H1 (cell line): ENCODE measurements at regions not wholly inside any gene's neighbourhood (a gene's known extent, or its start where the extent isn't known, plus 50 kb on each side); places are given as distances from the start of the nearest gene placed in this dataset.

Source experiments
- CTCF ChIA-PET: fragments of 300-600 bp; sonication (Branson Sonifier 250); formaldehyde crosslinking; loops from one replicate; lab custom pipeline; 2021; ENCODE audit not compliant: partially characterized antibody; lab: Charles Lee
- POLR2A ChIA-PET: fragments of 300-600 bp; sonication (Branson Sonifier 250); formaldehyde crosslinking; loops from one replicate; lab custom pipeline; 2021; ENCODE audit warnings: inconsistent platforms; ENCODE audit not compliant: partially characterized antibody; lab: Charles Lee
- DNase-seq, 2 experiments: peaks; one replicate each; pipeline versions ENCODE4 v3.0.0 to v3.0.0-alpha.2; 2010 to 2022; ENCODE audit warnings: low spot score in 2 of 2, low read depth in 1 of 2, mixed read lengths in 1 of 2
- FAIRE-seq: peaks from 2 replicates; lab custom pipeline; 2011; peaks lifted over from hg19 to GRCh38; lab: Jason Lieb, UNC
- H2AFZ ChIP-seq: 2 replicates; pipeline ENCODE4 v1.8.1; 2012; ENCODE audit warnings: low read length, inconsistent platforms
- H2AK5ac ChIP-seq: 2 replicates; pipeline ENCODE4 v1.6.1; 2013; ENCODE audit warnings: low read depth, low read length
- H2BK120ac ChIP-seq: replicated peaks from 2 replicates; pipeline ENCODE3; 2013; ENCODE audit warnings: low read depth, low read length, inconsistent platforms
- H2BK12ac ChIP-seq: 2 replicates; pipeline ENCODE4 v1.6.1; 2013; ENCODE audit warnings: low read depth, low read length
- H2BK15ac ChIP-seq: 2 replicates; pipeline ENCODE4 v1.6.1; 2013; ENCODE audit warnings: low read length
- H2BK20ac ChIP-seq: 2 replicates; pipeline ENCODE4 v1.6.1; 2013; ENCODE audit warnings: low read length
- H2BK5ac ChIP-seq: 2 replicates; pipeline ENCODE4 v1.6.1; 2013; ENCODE audit warnings: low read depth, low read length
- H3K14ac ChIP-seq: 2 replicates; pipeline ENCODE4 v1.6.1; 2013; ENCODE audit warnings: inconsistent platforms; ENCODE audit not compliant: insufficient read length
- H3K18ac ChIP-seq: 2 replicates; pipeline ENCODE4 v1.6.1; 2013; ENCODE audit warnings: low read length; ENCODE audit errors: extremely low read depth
- H3K23ac ChIP-seq: 2 replicates; pipeline ENCODE4 v1.6.1; 2013; ENCODE audit warnings: inconsistent platforms; ENCODE audit not compliant: insufficient read length
- H3K23me2 ChIP-seq: 2 replicates; pipeline ENCODE4 v1.6.1; 2013; ENCODE audit warnings: low read depth, low read length
- H3K27ac ChIP-seq: 2 replicates; pipeline ENCODE4 v1.6.1; 2011; ENCODE audit warnings: low read depth, low read length, inconsistent platforms
- H3K27me3 ChIP-seq, 4 experiments: replicated peaks in 1 of 4; 1 replicate in 1 of 4; 2 replicates in 3 of 4; pipeline versions ENCODE4 v1.6.1 to v1.8.1; 2011 to 2013; ENCODE audit warnings: low read length in 3 of 4, mild to moderate bottlenecking in 3 of 4, inconsistent platforms in 2 of 4, mixed read lengths in 2 of 4, moderate library complexity in 1 of 4; ENCODE audit not compliant: control insufficient read depth in 3 of 4, insufficient read depth in 3 of 4; ENCODE audit errors: extremely low read depth in 1 of 4
- H3K36me3 ChIP-seq, 4 experiments: 2 replicates each; pipeline versions ENCODE4 v1.6.1 to v1.8.1; 2011 to 2013; ENCODE audit warnings: mild to moderate bottlenecking in 4 of 4, low read length in 3 of 4, moderate library complexity in 2 of 4, control low read depth in 1 of 4, inconsistent platforms in 1 of 4; ENCODE audit not compliant: insufficient read depth in 4 of 4, control insufficient read depth in 2 of 4
- H3K4ac ChIP-seq: replicated peaks from 2 replicates; pipeline ENCODE3; 2013; ENCODE audit warnings: low read length, low read depth, mixed read lengths, inconsistent platforms; ENCODE audit not compliant: insufficient read length
- H3K4me1 ChIP-seq, 4 experiments: replicated peaks in 1 of 4; 1 replicate in 1 of 4; 2 replicates in 3 of 4; pipeline versions ENCODE4 v1.6.1 to v1.8.1; 2011 to 2013; ENCODE audit warnings: low read length in 3 of 4, inconsistent platforms in 2 of 4, mixed read lengths in 1 of 4; ENCODE audit not compliant: insufficient read depth in 4 of 4, control insufficient read depth in 3 of 4
- H3K4me2 ChIP-seq, 2 experiments: 2 replicates each; pipeline versions ENCODE4 v1.6.1 to v1.8.1; 2011 to 2013; ENCODE audit warnings: low read depth in 2 of 2, low read length in 2 of 2, control low read depth in 1 of 2, inconsistent platforms in 1 of 2, mild to moderate bottlenecking in 1 of 2; ENCODE audit not compliant: insufficient read depth in 1 of 2
- H3K4me3 ChIP-seq, 4 experiments: fragments of 200-600, 300-600 bp in 1 of 4; sonication (generic), shearing (Covaris generic), sonication (Bioruptor Twin) in 1 of 4; 2 replicates each; pipeline versions ENCODE4 v1.5.1 to v1.8.1; 2011 to 2016; ENCODE audit warnings: low read length in 4 of 4, low read depth in 3 of 4, control low read depth in 2 of 4, inconsistent platforms in 2 of 4, mild to moderate bottlenecking in 2 of 4, mixed read lengths in 1 of 4, moderate library complexity in 1 of 4; ENCODE audit not compliant: insufficient read depth in 2 of 4; ENCODE audit errors: extremely low read depth in 1 of 4
- H3K56ac ChIP-seq: replicated peaks from 2 replicates; pipeline ENCODE3; 2013; ENCODE audit warnings: low read depth, mild to moderate bottlenecking, mixed read lengths, low read length, inconsistent platforms; ENCODE audit not compliant: insufficient read length
- H3K79me1 ChIP-seq: 2 replicates; pipeline ENCODE4 v1.6.1; 2013; ENCODE audit warnings: low read depth, low read length, control low read depth
- H3K79me2 ChIP-seq, 2 experiments: 2 replicates each; pipeline versions ENCODE4 v1.6.1 to v1.8.1; 2012 to 2013; ENCODE audit warnings: low read length in 2 of 2, mild to moderate bottlenecking in 2 of 2, inconsistent platforms in 1 of 2; ENCODE audit not compliant: insufficient read depth in 2 of 2, control insufficient read depth in 1 of 2
- H3K9ac ChIP-seq, 4 experiments: replicated peaks in 1 of 4; 1 replicate in 1 of 4; 2 replicates in 3 of 4; pipeline versions ENCODE4 v1.6.1 to v1.8.1; 2011 to 2013; ENCODE audit warnings: low read depth in 3 of 4, low read length in 3 of 4, control low read depth in 2 of 4, mild to moderate bottlenecking in 2 of 4, moderate library complexity in 2 of 4, inconsistent platforms in 1 of 4; ENCODE audit errors: extremely low read depth in 1 of 4
- H3K9me3 ChIP-seq, 2 experiments: 2 replicates each; pipeline versions ENCODE4 v1.6.1 to v1.8.1; 2012 to 2013; ENCODE audit warnings: mild to moderate bottlenecking in 2 of 2, moderate library complexity in 2 of 2, control low read depth in 1 of 2, inconsistent platforms in 1 of 2, low read depth in 1 of 2, low read length in 1 of 2, mixed read lengths in 1 of 2; ENCODE audit not compliant: insufficient read depth in 2 of 2
- H4K20me1 ChIP-seq, 2 experiments: replicated peaks in 1 of 2; 2 replicates each; pipeline versions ENCODE3 to v1.8.1; 2011 to 2013; ENCODE audit warnings: inconsistent platforms in 2 of 2, low read length in 2 of 2, mild to moderate bottlenecking in 1 of 2; ENCODE audit not compliant: insufficient read depth in 2 of 2, control insufficient read depth in 1 of 2
- H4K5ac ChIP-seq: 2 replicates; pipeline ENCODE4 v1.6.1; 2013; ENCODE audit warnings: low read length, low read depth, mixed read lengths, inconsistent platforms; ENCODE audit not compliant: insufficient read length
- H4K8ac ChIP-seq: 2 replicates; pipeline ENCODE4 v1.8.0; 2013; ENCODE audit warnings: mild to moderate bottlenecking, moderate library complexity, low read length, inconsistent platforms; ENCODE audit not compliant: insufficient read depth; ENCODE audit errors: extremely low read depth
- H4K91ac ChIP-seq: replicated peaks from 2 replicates; pipeline ENCODE3; 2013; ENCODE audit warnings: low read length, mixed read lengths, inconsistent platforms; ENCODE audit not compliant: insufficient read length
- CBX8 ChIP-seq: fragments of 300-800, 300-1000 bp; sonication (generic); IDR thresholded peaks from 2 replicates; pipeline ENCODE4 v1.7.1; 2016; ENCODE audit warnings: low read depth, low read length, borderline replicate concordance
- POLR2AphosphoS5 ChIP-seq: IDR thresholded peaks from 2 replicates; pipeline ENCODE4 v1.6.1; 2011; ENCODE audit warnings: low read depth, low read length
- SP1 ChIP-seq: IDR thresholded peaks from 2 replicates; pipeline ENCODE4 v1.6.1; 2011; ENCODE audit warnings: low read depth, low read length
- SUZ12 ChIP-seq: fragments of 200-600 bp; sonication (generic); IDR thresholded peaks from 2 replicates; pipeline ENCODE4 v1.6.1; 2012; ENCODE audit warnings: mild to moderate bottlenecking, inconsistent platforms, low read length, moderate library complexity, mixed read lengths

DNA sequence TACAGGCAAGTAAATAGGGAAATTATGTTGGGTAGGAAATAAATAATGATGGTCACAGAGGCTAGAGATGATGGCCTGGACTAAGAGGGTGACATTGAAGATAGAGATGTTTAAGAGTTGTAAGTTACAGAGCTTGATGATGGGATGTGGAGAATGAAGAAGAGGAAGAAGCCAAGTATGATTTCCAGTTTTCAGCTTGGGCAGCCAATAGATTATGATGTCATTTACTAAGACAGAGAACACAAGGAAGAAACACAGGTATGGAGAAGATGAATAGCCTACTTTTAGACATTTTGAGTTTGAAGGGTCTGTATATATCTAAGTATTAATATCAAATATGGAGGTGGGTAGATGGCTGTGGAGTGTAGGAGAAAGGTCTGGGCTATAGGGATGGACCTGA, 56.0 kb upstream of the PRELP start:
- Histone ChIP-seq H3K18ac (no peak overlapping the region), H4K91ac (no peak overlapping the region), H3K23me2 (no peaks in the 10 kb centered on the region), H3K79me1 (no peaks in the 10 kb centered on the region), H3K4me3 (no peak overlapping the region), H4K8ac (no peak overlapping the region), H4K5ac (no peak overlapping the region), H3K23ac (no peak overlapping the region), H3K14ac (no peak overlapping the region), H4K20me1 (no peaks in the 10 kb centered on the region), H3K56ac (no peak overlapping the region), H2BK12ac (no peak overlapping the region), H2BK15ac (no peak overlapping the region), H3K9me3 (no peaks in the 10 kb centered on the region), H3K36me3 (no peaks in the 10 kb centered on the region), H3K4ac (no peak overlapping the region), H3K79me2 (no peaks in the 10 kb centered on the region), H2BK120ac (no peak overlapping the region), H3K27ac (no peak overlapping the region)
- FAIRE-seq (no peak), DNase-seq (no peak)
- ChIA-PET POLR2A (no interaction called here), CTCF (interaction anchor here (1.6 to 2.8 kb wide), 2 partner anchors 11 to 78 kb away, joined by 5 to 10 read pairs; no protein-coding TSS in a partner anchor)
- no peak for TF ChIP-seq POLR2AphosphoS5
- no peak for TF ChIP-seq SP1
- no peak for TF ChIP-seq CBX8
- no peak for TF ChIP-seq SUZ12
- TF ChIP-seq, all 59 proteins: peak for 0
- Histone ChIP-seq H3K9ac (no peak overlapping the region), H2BK5ac (no peak overlapping the region), H2BK20ac (no peak overlapping the region), H2AFZ (no peak overlapping the region), H3K27me3 (no peaks in the 10 kb centered on the region), H3K4me2 (no peak overlapping the region), H3K4me1 (no peaks in the 10 kb centered on the region), H2AK5ac (no peak overlapping the region)
